HG02943 (cell line): ENCODE measurements at regions not wholly inside any gene's neighbourhood (a gene's known extent, or its start where the extent isn't known, plus 50 kb on each side); places are given as distances from the start of the nearest gene placed in this dataset.

ENCODE experiments used
- ATAC-seq: cut with Tn5 transposase; IDR thresholded peaks from one replicate; pipeline ENCODE4 v1.9.1; 2021; ENCODE audit warnings: mild to moderate bottlenecking, low read depth, moderate library complexity; ENCODE audit not compliant: unreplicated experiment

GRCh38 chr13:74695021-74695800, 561.0 kb upstream of the KLF12 start:
- no peak for ATAC-seq

- no peak for ATAC-seq
These were observed 553.4 kb upstream of the KLF12 start for GRCh38 chr13:74687442-74688182.

GRCh38 chr13:74683411-74683810, 549.2 kb upstream of the KLF12 start:
- ATAC-seq, result no peak

- no peak for ATAC-seq
These were observed 548.5 kb upstream of the KLF12 start for GRCh38 chr13:74682746-74683145.

GRCh38 chr13:74681891-74682290, 547.7 kb upstream of the KLF12 start:
- ATAC-seq, result no peak

GRCh38 chr13:74678308-74678965, 544.2 kb upstream of the KLF12 start:
- no peak for ATAC-seq

- ATAC-seq, result no peak
These were observed 541.8 kb upstream of the KLF12 start for GRCh38 chr13:74675972-74676371.

GRCh38 chr13:74675182-74675581, 541.0 kb upstream of the KLF12 start:
- no peak for ATAC-seq

- ATAC-seq, result no peak
These were observed 540.5 kb upstream of the KLF12 start for GRCh38 chr13:74674720-74675119.

- ATAC-seq, result no peak
These were observed 534.9 kb upstream of the KLF12 start for GRCh38 chr13:74669149-74669548.

- ATAC-seq, result no peak
These were observed 533.5 kb upstream of the KLF12 start for GRCh38 chr13:74667656-74668203.

GRCh38 chr13:74662905-74663304, 528.7 kb upstream of the KLF12 start:
- ATAC-seq, result no peak

- ATAC-seq, result no peak
These were observed 527.6 kb upstream of the KLF12 start for GRCh38 chr13:74661851-74662250.

- ATAC-seq, result no peak
These were observed 523.6 kb upstream of the KLF12 start for GRCh38 chr13:74657765-74658164.

- no peak for ATAC-seq
These were observed 516.9 kb upstream of the KLF12 start for GRCh38 chr13:74651121-74651520.

- no peak for ATAC-seq
These were observed 513.8 kb upstream of the KLF12 start for GRCh38 chr13:74647991-74648390.

- ATAC-seq, result no peak
These were observed 513.0 kb upstream of the KLF12 start for GRCh38 chr13:74647211-74647610.

- no peak for ATAC-seq
These were observed 511.9 kb upstream of the KLF12 start for GRCh38 chr13:74646091-74646490.

- no peak for ATAC-seq
These were observed 511.4 kb upstream of the KLF12 start for GRCh38 chr13:74645586-74645985.

- ATAC-seq, result no peak
These were observed 510.0 kb upstream of the KLF12 start for GRCh38 chr13:74644229-74644628.

GRCh38 chr13:74641586-74641985, 507.4 kb upstream of the KLF12 start:
- no peak for ATAC-seq
